SK-N-SH treated with all-trans-retinoic acid at 6 μM for 48 hours (cell line): ENCODE measurements at regions not wholly inside any gene's neighbourhood (a gene's known extent, or its start where the extent isn't known, plus 50 kb on each side); places are given as distances from the start of the nearest gene placed in this dataset.

Experiments used
- ATAC-seq: fragments of 200-7000 bp; cut with Tn5 transposase; 3 replicates; pipeline ENCODE4 v1.9.1; 2020; ENCODE audit warnings: mild to moderate bottlenecking, moderate library complexity
- ARNTL ChIP-seq: fragments of 450-650 bp; formaldehyde crosslinking; IDR thresholded peaks from 2 replicates; pipeline ENCODE4 v1.5.0; 2020; ENCODE audit warnings: low read depth, mild to moderate bottlenecking, moderate library complexity, borderline replicate concordance
- BACH2 ChIP-seq: fragments of 250-450 bp; sonication (Bioruptor Pico); IDR thresholded peaks from 2 replicates; pipeline ENCODE4 v1.9.0; 2021; ENCODE audit warnings: mild to moderate bottlenecking, borderline replicate concordance
- CSDC2 ChIP-seq: fragments of 250-450 bp; sonication (Bioruptor Pico); IDR thresholded peaks from 2 replicates; pipeline ENCODE4 v1.5.0; 2020; ENCODE audit warnings: mild to moderate bottlenecking, moderate library complexity
- ESRRG ChIP-seq: fragments of 250-450 bp; sonication (Bioruptor Pico); IDR thresholded peaks from 2 replicates; pipeline ENCODE4 v1.6.1; 2021; ENCODE audit warnings: mild to moderate bottlenecking
- GLIS3 ChIP-seq: fragments of 250-450 bp; sonication (Bioruptor Pico); IDR thresholded peaks from 2 replicates; pipeline ENCODE4 v1.5.0; 2020; ENCODE audit warnings: mild to moderate bottlenecking, moderate library complexity
- ISL1 ChIP-seq: fragments of 250-450 bp; sonication (Bioruptor Pico); IDR thresholded peaks from 2 replicates; pipeline ENCODE4 v2.1.2; 2022; ENCODE audit warnings: mild to moderate bottlenecking, moderate library complexity
- OSR1 ChIP-seq: fragments of 250-450 bp; sonication (Bioruptor Pico); IDR thresholded peaks from 2 replicates; pipeline ENCODE4 v1.8.0; 2022; ENCODE audit warnings: moderate library complexity, mild to moderate bottlenecking, inconsistent platforms
- PPARA ChIP-seq: fragments of 250-450 bp; sonication (Bioruptor Pico); IDR thresholded peaks from 2 replicates; pipeline ENCODE4 v1.5.0; 2020; ENCODE audit warnings: mild to moderate bottlenecking, borderline replicate concordance
- RARB ChIP-seq: fragments of 250-450 bp; sonication (Bioruptor Pico); IDR thresholded peaks from 2 replicates; pipeline ENCODE4 v1.8.0; 2021; ENCODE audit warnings: mild to moderate bottlenecking, moderate library complexity
- SNAI2 ChIP-seq: fragments of 250-450 bp; sonication (Bioruptor Pico); IDR thresholded peaks from 2 replicates; pipeline ENCODE4 v1.5.0; 2020; ENCODE audit warnings: mild to moderate bottlenecking, moderate library complexity
- TCF4 ChIP-seq: fragments of 250-450 bp; sonication (Bioruptor Pico); IDR thresholded peaks from 2 replicates; pipeline ENCODE4 v1.8.0; 2021; ENCODE audit warnings: mild to moderate bottlenecking, moderate library complexity, borderline replicate concordance
- TOX ChIP-seq: fragments of 250-450 bp; sonication (Bioruptor Pico); IDR thresholded peaks from 2 replicates; pipeline ENCODE4 v1.8.0; 2021; ENCODE audit warnings: mild to moderate bottlenecking, moderate library complexity, borderline replicate concordance
- ZC3H10 ChIP-seq: fragments of 250-450 bp; sonication (Bioruptor Pico); IDR thresholded peaks from 2 replicates; pipeline ENCODE4 v1.5.1; 2021; ENCODE audit warnings: mild to moderate bottlenecking, moderate library complexity
- ZFP3 ChIP-seq: fragments of 250-450 bp; sonication (Bioruptor Pico); IDR thresholded peaks from 2 replicates; pipeline ENCODE4 v1.5.0; 2020; ENCODE audit warnings: mild to moderate bottlenecking, moderate library complexity
- ZFP30 ChIP-seq: fragments of 450-650 bp; formaldehyde crosslinking; IDR thresholded peaks from 2 replicates; pipeline ENCODE4 v1.5.0; 2022; ENCODE audit warnings: mild to moderate bottlenecking, moderate library complexity
- ZNF565 ChIP-seq: fragments of 450-650 bp; formaldehyde crosslinking; conservative IDR thresholded peaks from 2 replicates; pipeline ENCODE4 v1.5.0; 2020; ENCODE audit warnings: low read depth, mild to moderate bottlenecking, moderate library complexity
- ZNF70 ChIP-seq: fragments of 450-650 bp; formaldehyde crosslinking; IDR thresholded peaks from 2 replicates; pipeline ENCODE4 v1.5.0; 2020; ENCODE audit warnings: mild to moderate bottlenecking, moderate library complexity
- ZNF8 ChIP-seq: fragments of 450-650 bp; formaldehyde crosslinking; IDR thresholded peaks from 2 replicates; pipeline ENCODE4 v1.5.0; 2020; ENCODE audit warnings: mild to moderate bottlenecking, moderate library complexity
- TF ChIP-seq, protein P1 (sequence below): fragments of 250-450 bp; sonication (Bioruptor Pico); IDR thresholded peaks from 2 replicates; pipeline ENCODE4 v1.5.1; 2020; ENCODE audit warnings: low read depth, mild to moderate bottlenecking, moderate library complexity
- TF ChIP-seq, protein P2 (sequence below): fragments of 250-450 bp; sonication (Bioruptor Pico); IDR thresholded peaks from 2 replicates; pipeline ENCODE4 v1.5.1; 2021; ENCODE audit warnings: mild to moderate bottlenecking, moderate library complexity
- TF ChIP-seq, protein P3 (sequence below): fragments of 250-450 bp; sonication (Bioruptor Pico); IDR thresholded peaks from 2 replicates; pipeline ENCODE4 v1.8.0; 2020; ENCODE audit warnings: mild to moderate bottlenecking, moderate library complexity, borderline replicate concordance
- TF ChIP-seq, protein P4 (sequence below): fragments of 250-450 bp; sonication (Bioruptor Pico); IDR thresholded peaks from 2 replicates; pipeline ENCODE4 v1.5.0; 2020; ENCODE audit warnings: mild to moderate bottlenecking, moderate library complexity

DNA sequence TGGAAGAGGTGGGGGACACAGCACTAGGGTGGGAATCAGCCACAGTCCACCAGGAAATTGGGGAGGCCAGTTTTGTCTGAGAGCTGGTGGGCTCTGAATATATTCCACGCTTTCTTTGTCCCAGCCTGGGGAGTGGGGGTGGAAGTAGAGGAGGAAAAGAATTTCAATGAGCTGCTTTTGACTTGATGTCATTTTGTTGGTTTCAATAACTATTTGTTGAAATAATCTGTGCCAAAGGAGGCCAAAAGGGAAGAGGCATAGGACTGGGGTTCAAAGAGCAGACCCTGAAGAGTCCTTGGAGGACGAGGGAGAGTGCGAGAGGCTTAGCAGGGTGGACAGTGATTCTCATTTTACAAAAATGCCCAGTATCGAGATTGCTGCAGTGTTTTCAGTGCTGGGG, 262.3 kb downstream of the SHQ1 start:
- TF ChIP-seq RARB (CRISPR knock-in tag) (no peak), ZNF8 (CRISPR knock-in tag) (no peak), ZC3H10 (CRISPR knock-in tag) (no peak), ZNF70 (CRISPR knock-in tag) (no peak), SNAI2 (CRISPR knock-in tag) (no peak), ZFP30 (CRISPR knock-in tag) (no peak), TOX (no peak), BACH2 (CRISPR knock-in tag) (no peak), ESRRG (CRISPR knock-in tag) (no peak), TCF4 (CRISPR knock-in tag) (no peak), ZNF565 (CRISPR knock-in tag) (no peak), GLIS3 (CRISPR knock-in tag) (no peak), ISL1 (CRISPR knock-in tag) (no peak)
- TF ChIP-seq, protein P1, sequence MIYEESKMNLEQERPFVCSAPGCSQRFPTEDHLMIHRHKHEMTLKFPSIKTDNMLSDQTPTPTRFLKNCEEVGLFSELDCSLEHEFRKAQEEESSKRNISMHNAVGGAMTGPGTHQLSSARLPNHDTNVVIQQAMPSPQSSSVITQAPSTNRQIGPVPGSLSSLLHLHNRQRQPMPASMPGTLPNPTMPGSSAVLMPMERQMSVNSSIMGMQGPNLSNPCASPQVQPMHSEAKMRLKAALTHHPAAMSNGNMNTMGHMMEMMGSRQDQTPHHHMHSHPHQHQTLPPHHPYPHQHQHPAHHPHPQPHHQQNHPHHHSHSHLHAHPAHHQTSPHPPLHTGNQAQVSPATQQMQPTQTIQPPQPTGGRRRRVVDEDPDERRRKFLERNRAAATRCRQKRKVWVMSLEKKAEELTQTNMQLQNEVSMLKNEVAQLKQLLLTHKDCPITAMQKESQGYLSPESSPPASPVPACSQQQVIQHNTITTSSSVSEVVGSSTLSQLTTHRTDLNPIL = no peak
- TF ChIP-seq, protein P2, sequence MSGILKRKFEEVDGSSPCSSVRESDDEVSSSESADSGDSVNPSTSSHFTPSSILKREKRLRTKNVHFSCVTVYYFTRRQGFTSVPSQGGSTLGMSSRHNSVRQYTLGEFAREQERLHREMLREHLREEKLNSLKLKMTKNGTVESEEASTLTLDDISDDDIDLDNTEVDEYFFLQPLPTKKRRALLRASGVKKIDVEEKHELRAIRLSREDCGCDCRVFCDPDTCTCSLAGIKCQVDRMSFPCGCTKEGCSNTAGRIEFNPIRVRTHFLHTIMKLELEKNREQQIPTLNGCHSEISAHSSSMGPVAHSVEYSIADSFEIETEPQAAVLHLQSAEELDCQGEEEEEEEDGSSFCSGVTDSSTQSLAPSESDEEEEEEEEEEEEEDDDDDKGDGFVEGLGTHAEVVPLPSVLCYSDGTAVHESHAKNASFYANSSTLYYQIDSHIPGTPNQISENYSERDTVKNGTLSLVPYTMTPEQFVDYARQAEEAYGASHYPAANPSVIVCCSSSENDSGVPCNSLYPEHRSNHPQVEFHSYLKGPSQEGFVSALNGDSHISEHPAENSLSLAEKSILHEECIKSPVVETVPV (CRISPR knock-in tag) = no peak
- TF ChIP-seq, protein P3, sequence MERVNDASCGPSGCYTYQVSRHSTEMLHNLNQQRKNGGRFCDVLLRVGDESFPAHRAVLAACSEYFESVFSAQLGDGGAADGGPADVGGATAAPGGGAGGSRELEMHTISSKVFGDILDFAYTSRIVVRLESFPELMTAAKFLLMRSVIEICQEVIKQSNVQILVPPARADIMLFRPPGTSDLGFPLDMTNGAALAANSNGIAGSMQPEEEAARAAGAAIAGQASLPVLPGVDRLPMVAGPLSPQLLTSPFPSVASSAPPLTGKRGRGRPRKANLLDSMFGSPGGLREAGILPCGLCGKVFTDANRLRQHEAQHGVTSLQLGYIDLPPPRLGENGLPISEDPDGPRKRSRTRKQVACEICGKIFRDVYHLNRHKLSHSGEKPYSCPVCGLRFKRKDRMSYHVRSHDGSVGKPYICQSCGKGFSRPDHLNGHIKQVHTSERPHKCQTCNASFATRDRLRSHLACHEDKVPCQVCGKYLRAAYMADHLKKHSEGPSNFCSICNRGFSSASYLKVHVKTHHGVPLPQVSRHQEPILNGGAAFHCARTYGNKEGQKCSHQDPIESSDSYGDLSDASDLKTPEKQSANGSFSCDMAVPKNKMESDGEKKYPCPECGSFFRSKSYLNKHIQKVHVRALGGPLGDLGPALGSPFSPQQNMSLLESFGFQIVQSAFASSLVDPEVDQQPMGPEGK (CRISPR knock-in tag) = no peak
- TF ChIP-seq, all 23 proteins: peak for 0
- no peak for ATAC-seq

DNA sequence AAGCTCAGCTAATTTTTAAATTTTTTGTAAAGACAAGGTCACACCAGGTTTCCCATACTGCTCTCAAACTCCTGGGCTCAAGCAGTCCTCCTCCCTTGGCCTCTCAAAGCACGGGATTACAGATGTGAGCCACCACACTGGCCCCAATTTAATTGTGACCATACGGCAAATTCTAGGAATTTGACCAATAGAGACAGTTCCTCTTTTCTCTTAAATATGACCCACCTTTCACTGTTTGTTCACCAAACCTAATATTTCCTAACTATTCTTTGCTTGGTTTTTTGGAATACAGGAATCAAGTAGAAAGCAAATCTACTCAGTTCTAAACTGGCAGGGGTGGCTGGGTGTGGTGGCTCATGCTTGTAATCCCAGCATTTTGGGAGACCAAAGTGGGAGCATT, 264.0 kb downstream of the SHQ1 start:
- ATAC-seq = no peak
- TF ChIP-seq TOX (no peak), OSR1 (CRISPR knock-in tag) (no peak), ZFP3 (CRISPR knock-in tag) (no peak)

DNA sequence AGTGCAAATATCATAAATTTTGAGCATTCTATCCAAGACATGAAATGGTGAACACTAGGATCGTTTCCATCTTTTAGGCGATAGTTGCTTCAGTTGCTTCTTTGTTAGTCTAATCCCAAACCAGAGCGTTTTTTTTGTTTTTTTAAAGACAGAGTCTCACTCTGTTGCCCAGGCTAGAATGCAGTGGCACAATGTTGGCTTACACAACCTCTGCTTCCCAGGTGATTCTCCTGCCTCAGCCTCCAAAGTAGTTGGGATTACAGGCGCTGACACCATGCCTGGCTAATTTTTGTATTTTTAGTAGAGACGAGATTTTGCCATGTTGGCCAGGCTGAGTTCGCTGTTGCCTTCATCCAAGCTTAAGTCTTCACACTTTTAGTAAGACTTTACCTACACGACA, 265.3 kb downstream of the SHQ1 start:
- TF ChIP-seq PPARA (no peak), RARB (CRISPR knock-in tag) (no peak), ZFP3 (CRISPR knock-in tag) (no peak), CSDC2 (CRISPR knock-in tag) (no peak), ZNF70 (CRISPR knock-in tag) (no peak), SNAI2 (CRISPR knock-in tag) (no peak), OSR1 (CRISPR knock-in tag) (no peak), ZFP30 (CRISPR knock-in tag) (no peak), TCF4 (CRISPR knock-in tag) (no peak), TOX (no peak), ARNTL (CRISPR knock-in tag) (no peak), ESRRG (CRISPR knock-in tag) (no peak), BACH2 (CRISPR knock-in tag) (no peak), ZC3H10 (CRISPR knock-in tag) (no peak)
- TF ChIP-seq, protein P4, sequence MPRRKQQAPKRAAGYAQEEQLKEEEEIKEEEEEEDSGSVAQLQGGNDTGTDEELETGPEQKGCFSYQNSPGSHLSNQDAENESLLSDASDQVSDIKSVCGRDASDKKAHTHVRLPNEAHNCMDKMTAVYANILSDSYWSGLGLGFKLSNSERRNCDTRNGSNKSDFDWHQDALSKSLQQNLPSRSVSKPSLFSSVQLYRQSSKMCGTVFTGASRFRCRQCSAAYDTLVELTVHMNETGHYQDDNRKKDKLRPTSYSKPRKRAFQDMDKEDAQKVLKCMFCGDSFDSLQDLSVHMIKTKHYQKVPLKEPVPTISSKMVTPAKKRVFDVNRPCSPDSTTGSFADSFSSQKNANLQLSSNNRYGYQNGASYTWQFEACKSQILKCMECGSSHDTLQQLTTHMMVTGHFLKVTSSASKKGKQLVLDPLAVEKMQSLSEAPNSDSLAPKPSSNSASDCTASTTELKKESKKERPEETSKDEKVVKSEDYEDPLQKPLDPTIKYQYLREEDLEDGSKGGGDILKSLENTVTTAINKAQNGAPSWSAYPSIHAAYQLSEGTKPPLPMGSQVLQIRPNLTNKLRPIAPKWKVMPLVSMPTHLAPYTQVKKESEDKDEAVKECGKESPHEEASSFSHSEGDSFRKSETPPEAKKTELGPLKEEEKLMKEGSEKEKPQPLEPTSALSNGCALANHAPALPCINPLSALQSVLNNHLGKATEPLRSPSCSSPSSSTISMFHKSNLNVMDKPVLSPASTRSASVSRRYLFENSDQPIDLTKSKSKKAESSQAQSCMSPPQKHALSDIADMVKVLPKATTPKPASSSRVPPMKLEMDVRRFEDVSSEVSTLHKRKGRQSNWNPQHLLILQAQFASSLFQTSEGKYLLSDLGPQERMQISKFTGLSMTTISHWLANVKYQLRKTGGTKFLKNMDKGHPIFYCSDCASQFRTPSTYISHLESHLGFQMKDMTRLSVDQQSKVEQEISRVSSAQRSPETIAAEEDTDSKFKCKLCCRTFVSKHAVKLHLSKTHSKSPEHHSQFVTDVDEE = no peak
- TF ChIP-seq, protein P1 = no peak
- TF ChIP-seq, protein P2 (CRISPR knock-in tag) = no peak
- ATAC-seq = no peak
